GM19324 (cell line): ENCODE measurements at regions not wholly inside any gene's neighbourhood (a gene's known extent, or its start where the extent isn't known, plus 50 kb on each side); places are given as distances from the start of the nearest gene placed in this dataset.

ENCODE experiments used
- ATAC-seq: cut with Tn5 transposase; IDR thresholded peaks from one replicate; pipeline ENCODE4 v1.9.1; 2021; ENCODE audit warnings: mild to moderate bottlenecking, moderate library complexity; ENCODE audit not compliant: unreplicated experiment, low FRiP score

DNA sequence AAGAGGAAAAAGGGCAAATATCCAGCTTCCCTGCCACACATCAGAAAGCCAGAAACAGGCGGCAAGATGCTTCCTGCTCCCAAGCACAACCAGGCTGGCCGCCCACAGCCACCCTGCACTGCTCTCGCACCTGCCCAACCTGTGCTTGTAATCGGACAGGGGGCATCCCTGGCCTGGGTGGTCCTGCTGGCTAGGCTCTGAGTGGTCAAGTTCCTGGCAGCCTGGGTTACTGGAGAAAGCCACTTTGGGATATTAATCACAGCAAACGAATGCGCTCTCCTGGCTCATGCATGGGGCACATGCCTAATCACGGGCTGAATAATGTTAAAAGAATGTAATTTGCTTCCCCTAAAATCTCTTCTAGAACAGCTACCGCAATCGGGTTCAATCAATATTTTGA is 442.4 kb downstream of the MCTP2 start:
- ATAC-seq, result no peak

DNA sequence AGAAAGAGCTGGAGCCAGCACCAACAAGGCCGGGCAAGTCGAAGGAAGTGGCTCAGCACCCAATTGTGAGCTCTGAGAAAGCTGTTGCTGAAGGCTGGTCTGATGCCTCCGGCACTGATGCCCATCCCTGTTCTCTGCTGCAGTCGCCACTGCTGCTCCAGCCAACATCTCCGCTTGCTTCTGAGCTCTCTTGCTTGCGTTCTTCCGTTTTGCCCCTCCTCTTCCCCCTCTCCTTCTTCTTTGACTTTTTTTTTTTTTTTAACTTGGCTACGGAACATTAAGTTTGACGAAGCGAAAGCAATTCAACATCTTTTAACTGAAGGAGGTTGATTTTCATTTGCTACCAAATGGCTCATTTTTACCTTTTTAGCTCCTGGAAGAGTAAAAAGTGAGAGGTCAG is 442.9 kb downstream of the MCTP2 start:
- ATAC-seq, result no peak

GRCh38 chr15:94677202-94677790 is 445.9 kb downstream of the MCTP2 start:
- ATAC-seq, result no peak

- ATAC-seq, result no peak
These were observed 450.8 kb downstream of the MCTP2 start for GRCh38 chr15:94682171-94682570.

- no peak for ATAC-seq
These were observed 452.5 kb downstream of the MCTP2 start for GRCh38 chr15:94683902-94684301.

GRCh38 chr15:94691169-94691568 is 459.8 kb downstream of the MCTP2 start:
- no peak for ATAC-seq

DNA sequence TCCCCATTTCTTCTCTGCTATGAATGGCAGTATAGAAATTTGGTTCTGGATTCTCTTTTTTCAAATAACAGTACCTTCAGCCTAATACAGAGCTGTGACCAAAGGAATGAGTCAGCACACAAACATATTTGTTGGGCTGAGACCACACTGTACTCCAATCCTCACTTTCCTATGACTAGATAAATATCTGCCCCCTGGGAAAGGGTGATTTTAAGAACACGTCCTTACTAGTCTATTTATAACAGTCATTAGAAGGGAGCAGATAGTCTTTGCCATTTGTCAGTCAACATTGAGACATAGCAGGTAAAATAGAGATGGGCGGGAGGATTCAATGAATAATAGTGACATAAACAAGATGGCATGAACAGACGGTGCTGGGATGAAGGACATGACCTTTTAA is 461.3 kb downstream of the MCTP2 start:
- ATAC-seq, result no peak

GRCh38 chr15:94700211-94700610 is 468.9 kb downstream of the MCTP2 start:
- no peak for ATAC-seq

DNA sequence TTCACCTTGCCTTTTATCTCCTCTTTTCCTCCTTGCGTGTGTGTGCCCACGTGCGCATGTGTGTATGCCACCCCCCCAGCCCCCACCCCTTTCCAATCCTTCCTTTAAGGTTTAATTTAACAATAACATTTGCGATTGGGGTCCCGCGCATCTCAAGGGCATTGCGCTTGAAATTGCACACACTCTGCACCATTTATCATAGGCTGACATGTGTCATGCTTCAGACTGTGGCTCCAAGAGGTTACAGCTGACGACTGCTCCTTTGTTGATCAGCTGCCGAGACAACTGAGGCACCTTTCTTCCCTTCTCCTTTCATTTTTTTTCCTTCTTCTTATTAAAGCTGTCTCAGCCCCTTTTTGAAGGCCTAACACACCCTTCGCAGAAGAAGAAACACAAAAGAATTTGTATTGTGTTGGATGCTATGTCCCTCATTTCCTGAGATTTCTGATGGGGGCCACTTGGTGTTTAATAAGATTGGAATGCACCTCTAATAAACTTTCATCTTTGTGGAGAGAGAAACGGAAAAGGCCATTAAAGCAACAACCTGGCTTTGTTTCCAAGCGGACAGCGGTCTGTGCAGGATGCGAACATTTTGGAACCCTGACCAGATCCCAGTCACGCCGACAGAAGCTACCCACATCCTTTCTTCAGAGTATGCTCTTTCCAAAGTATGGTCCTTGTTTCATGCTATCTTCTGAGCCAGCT is 470.1 kb downstream of the MCTP2 start:
- ATAC-seq, result no peak

- no peak for ATAC-seq
These were observed 472.2 kb downstream of the MCTP2 start for GRCh38 chr15:94703596-94703995.

DNA sequence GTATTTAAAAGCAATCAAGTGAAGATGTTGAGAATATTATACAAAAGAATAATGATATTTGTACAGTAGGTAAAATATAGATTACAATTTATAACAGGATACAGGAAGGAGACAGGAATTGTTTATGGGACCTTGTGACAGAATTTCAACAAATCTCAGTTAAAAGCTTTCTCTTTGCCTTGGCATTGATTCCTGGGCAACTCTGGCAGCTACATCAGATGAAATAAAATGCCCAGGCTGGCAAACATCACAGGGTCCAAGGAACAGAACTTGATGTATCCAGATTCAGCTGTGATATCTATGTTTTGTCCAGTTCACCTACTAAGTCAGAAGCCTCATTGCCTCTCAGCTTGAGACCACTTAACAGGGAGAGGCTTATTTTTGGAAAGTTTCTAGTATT is 473.1 kb downstream of the MCTP2 start:
- ATAC-seq, result no peak

DNA sequence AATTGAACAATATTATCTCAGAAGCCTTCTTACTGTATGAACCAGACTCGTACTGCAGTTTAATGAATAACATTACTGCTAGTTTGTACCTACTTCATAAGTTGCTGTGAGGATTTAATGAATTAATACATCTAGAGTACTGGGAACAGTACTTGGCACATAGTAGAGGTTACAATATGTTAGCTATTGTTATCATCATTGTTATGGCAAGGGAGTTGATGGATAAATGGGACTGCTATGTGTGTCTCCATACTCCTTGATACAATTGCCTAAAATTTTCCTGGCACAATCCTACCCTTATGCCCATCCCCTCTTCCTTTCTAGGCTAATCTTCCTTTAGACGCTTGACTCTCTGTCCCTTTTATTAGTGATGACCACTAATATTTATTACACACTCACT is 473.6 kb downstream of the MCTP2 start:
- ATAC-seq, result no peak

DNA sequence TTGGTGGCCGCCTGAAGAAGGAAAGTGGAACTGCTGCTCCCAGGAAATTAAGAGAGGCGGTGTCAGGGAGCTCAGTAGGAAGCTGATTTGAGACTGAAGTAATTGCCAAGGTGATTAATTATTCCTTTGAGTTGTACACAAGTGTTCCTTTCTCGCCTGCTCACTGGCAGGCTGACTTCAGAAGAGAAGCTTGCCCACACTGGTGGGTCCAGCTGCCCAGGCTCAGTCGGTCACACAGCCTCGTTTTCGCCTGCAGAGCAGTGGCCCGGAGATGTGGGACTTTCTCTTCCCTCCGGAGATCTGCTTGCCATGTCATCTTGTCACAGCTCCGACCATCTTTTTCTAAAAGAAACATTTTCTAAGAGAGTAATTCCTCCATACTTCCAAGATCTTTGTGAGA is 478.0 kb downstream of the MCTP2 start:
- ATAC-seq, result no peak

DNA sequence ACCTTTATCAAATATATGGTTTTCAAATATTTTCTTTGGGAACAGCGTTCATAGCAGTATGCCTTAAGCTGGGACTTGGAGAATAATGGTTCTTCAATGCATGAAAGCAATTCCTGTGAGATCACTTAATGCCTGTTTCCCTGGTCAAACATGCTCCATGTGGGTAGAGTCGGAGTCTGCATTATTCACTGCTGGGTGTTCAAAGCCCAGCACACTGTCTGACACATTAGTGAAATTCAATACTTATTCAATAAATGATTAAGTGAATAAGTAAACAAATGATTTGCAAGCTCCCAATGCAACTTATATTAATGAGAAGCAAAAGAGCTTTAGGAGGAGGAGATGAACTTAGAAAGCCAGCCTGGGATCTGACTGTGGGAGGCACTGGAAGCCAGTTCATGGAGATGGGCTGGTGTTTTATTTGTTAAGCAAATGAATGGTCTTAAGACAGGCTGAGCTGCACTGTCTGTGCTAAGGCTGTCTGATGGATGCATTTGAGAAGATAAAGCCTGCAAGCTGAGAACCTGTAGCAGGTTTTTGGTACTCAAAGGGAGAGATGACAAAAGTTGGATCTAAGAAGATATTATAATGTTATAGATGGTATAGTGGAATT is 490.8 kb downstream of the MCTP2 start:
- no peak for ATAC-seq

- no peak for ATAC-seq
These were observed 492.4 kb downstream of the MCTP2 start for GRCh38 chr15:94723801-94724200.

DNA sequence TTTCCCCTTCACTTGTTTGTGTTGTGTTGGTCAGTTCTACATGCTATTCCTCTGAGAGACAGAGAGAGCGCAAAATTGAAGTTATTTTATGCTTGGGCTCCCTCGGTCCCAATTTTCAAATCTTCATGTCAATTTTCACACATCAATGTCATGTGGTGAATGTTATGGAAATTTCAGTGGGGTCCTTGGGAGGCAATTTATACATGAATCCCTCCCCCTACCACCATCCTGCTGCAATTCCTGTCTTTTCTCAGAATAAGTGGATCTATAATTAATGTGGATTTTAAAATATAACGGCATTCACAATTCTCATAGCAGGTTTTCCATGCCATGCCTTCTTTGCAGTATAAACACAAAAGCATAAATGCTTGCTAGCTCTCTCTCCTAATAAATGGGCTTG is 499.9 kb downstream of the MCTP2 start:
- ATAC-seq, result no peak

DNA sequence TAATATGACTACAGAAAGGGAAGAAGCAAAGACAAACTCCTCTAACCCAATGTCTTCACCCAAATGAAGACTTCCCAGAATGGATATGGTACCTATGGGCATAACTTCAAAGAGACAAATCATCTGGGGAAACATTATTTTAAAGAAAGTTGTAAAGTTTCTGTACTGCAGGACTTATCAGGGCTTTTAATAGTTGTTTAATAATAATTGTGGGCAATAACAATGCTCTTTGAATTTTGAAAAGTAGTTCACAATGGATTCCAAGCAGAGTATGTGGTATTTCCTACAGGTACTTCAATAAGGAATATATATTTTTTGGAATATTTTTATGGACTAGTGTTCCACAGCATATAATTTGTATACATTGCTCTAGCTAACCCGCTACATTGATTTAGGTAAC is 503.1 kb downstream of the MCTP2 start:
- no peak for ATAC-seq

GRCh38 chr15:94736236-94736635 is 504.9 kb downstream of the MCTP2 start:
- no peak for ATAC-seq

GRCh38 chr15:94739639-94740038 is 508.3 kb downstream of the MCTP2 start:
- no peak for ATAC-seq

- no peak for ATAC-seq
These were observed 509.1 kb downstream of the MCTP2 start for GRCh38 chr15:94740469-94740868.

GRCh38 chr15:94743668-94744067 is 512.3 kb downstream of the MCTP2 start:
- ATAC-seq, result no peak
